ENCODE measurements at regions not wholly inside any gene's neighbourhood (a gene's known extent, or its start where the extent isn't known, plus 50 kb on each side); places are given as distances from the start of the nearest gene placed in this dataset.

GRCh38 chr11:31936312-31936711, 125.2 kb upstream of the PAX6 start:
- Histone ChIP-seq H3K9ac (ENCODE audit: low read length) (no peak overlapping the region), H3K36me3 (replicated peaks; ENCODE audit: insufficient read depth, low read length) (no peaks in the 10 kb centered on the region), H3K79me2 (ENCODE audit: low read length) (no peaks in the 10 kb centered on the region), H3F3A (ENCODE audit: insufficient read depth, low read length) (no peaks in the 10 kb centered on the region), H3K9me2 (replicated peaks; ENCODE audit: insufficient read depth, low read length) (no peaks in the 10 kb centered on the region), H3K9me3 (replicated peaks; ENCODE audit: insufficient read depth, low read length) (no peaks in the 10 kb centered on the region), H3K4me1 (ENCODE audit: low read length) (no peaks in the 10 kb centered on the region), H3K4me3 (ENCODE audit: low read length) (no peak overlapping the region), H4K20me1 (ENCODE audit: insufficient read depth, low read length) (no peaks in the 10 kb centered on the region), H3K27me3 (replicated peaks; ENCODE audit: insufficient read depth, low read length) (no peaks in the 10 kb centered on the region), H3K27ac (ENCODE audit: low read length) (no peak overlapping the region), H3K4me2 (ENCODE audit: low read depth, low read length) (no peak overlapping the region), H2AFZ (ENCODE audit: low read length) (no peak overlapping the region)
- no peak for TF ChIP-seq EZH2phosphoT487 (IDR thresholded peaks at IDR 0.05; ENCODE audit: low read length)
- no peak for TF ChIP-seq EZH2 (optimal IDR thresholded peaks at IDR 0.05; ENCODE audit: low read depth, low read length)
- no peak for TF ChIP-seq CTCF (IDR thresholded peaks at IDR 0.05; ENCODE audit: low read length)
- DNase-seq, result no peak

DNA sequence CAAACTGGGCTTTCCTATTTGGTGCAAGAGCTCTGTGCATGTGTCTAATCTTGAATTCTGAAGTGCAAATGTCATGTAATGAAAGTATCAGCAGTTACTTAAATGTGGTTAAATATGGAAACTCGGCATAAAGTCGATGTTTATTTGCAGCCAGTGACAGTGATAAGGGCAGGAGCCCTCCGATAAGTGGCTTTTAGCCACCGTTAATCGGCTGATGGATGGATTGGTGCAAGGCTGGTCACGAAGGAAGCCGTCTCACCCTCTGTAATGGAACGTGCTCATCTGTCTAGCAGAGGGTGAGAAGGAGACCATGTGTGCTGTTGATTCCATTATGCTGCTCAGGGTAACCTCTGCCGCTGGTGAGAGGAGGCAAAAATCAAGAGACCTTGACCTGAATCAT, 121.8 kb upstream of the PAX6 start:
- H3K79me2 ChIP-seq (ENCODE audit: low read length), result no peaks in the 10 kb centered on the region
- H3K27ac ChIP-seq (ENCODE audit: low read length), result no peak overlapping the region
- H3K9me2 ChIP-seq (replicated peaks; ENCODE audit: insufficient read depth, low read length), result no peaks in the 10 kb centered on the region
- no peaks in the 10 kb centered on the region for H3K4me1 ChIP-seq (ENCODE audit: low read length)
- no peak overlapping the region for H3K4me3 ChIP-seq (ENCODE audit: low read length)
- H3K4me2 ChIP-seq (ENCODE audit: low read depth, low read length), result no peak overlapping the region
- no peak overlapping the region for H3K9ac ChIP-seq (ENCODE audit: low read length)
- no peaks in the 10 kb centered on the region for H3F3A ChIP-seq (ENCODE audit: insufficient read depth, low read length)
- H3K9me3 ChIP-seq (replicated peaks; ENCODE audit: insufficient read depth, low read length), result no peaks in the 10 kb centered on the region
- no peaks in the 10 kb centered on the region for H3K36me3 ChIP-seq (replicated peaks; ENCODE audit: insufficient read depth, low read length)
- TF ChIP-seq EZH2 (optimal IDR thresholded peaks at IDR 0.05; ENCODE audit: low read depth, low read length) (no peak), EZH2phosphoT487 (IDR thresholded peaks at IDR 0.05; ENCODE audit: low read length) (no peak), CTCF (IDR thresholded peaks at IDR 0.05; ENCODE audit: low read length) (no peak)
- no peaks in the 10 kb centered on the region for H4K20me1 ChIP-seq (ENCODE audit: insufficient read depth, low read length)
- no peak overlapping the region for H2AFZ ChIP-seq (ENCODE audit: low read length)
- no peaks in the 10 kb centered on the region for H3K27me3 ChIP-seq (replicated peaks; ENCODE audit: insufficient read depth, low read length)
- no peak for DNase-seq

- Histone ChIP-seq H3K4me1 (ENCODE audit: low read length) (no peaks in the 10 kb centered on the region), H3K9me2 (replicated peaks; ENCODE audit: insufficient read depth, low read length) (no peaks in the 10 kb centered on the region), H3K4me2 (ENCODE audit: low read depth, low read length) (no peak overlapping the region), H3K27me3 (replicated peaks; ENCODE audit: insufficient read depth, low read length) (no peaks in the 10 kb centered on the region), H2AFZ (ENCODE audit: low read length) (no peak overlapping the region), H3K27ac (ENCODE audit: low read length) (no peak overlapping the region), H3K9ac (ENCODE audit: low read length) (no peak overlapping the region), H4K20me1 (ENCODE audit: insufficient read depth, low read length) (no peaks in the 10 kb centered on the region), H3F3A (ENCODE audit: insufficient read depth, low read length) (no peaks in the 10 kb centered on the region), H3K36me3 (replicated peaks; ENCODE audit: insufficient read depth, low read length) (no peaks in the 10 kb centered on the region), H3K9me3 (replicated peaks; ENCODE audit: insufficient read depth, low read length) (no peaks in the 10 kb centered on the region), H3K79me2 (ENCODE audit: low read length) (no peaks in the 10 kb centered on the region), H3K4me3 (ENCODE audit: low read length) (no peak overlapping the region)
- DNase-seq, result no peak
- TF ChIP-seq EZH2phosphoT487 (IDR thresholded peaks at IDR 0.05; ENCODE audit: low read length) (no peak), CTCF (IDR thresholded peaks at IDR 0.05; ENCODE audit: low read length) (no peak), EZH2 (optimal IDR thresholded peaks at IDR 0.05; ENCODE audit: low read depth, low read length) (no peak)
These were observed 116.9 kb upstream of the PAX6 start for GRCh38 chr11:31927982-31928381.

Data from MM.1S (cell line).